ENCODE measurements at regions not wholly inside any gene's neighbourhood (a gene's known extent, or its start where the extent isn't known, plus 50 kb on each side); places are given as distances from the start of the nearest gene placed in this dataset.
"Not testable (repeated sequence)": the region's sequence is repeated elsewhere in the genome, so short reads cannot be mapped to it uniquely, and the experiment has no call there.

GRCh38 chr15:93941697-93942096 is 289.7 kb upstream of the MCTP2 start:
- DNase-seq (ENCODE audit: low read depth): no peak

GRCh38 chr15:93940226-93940625 is 291.1 kb upstream of the MCTP2 start:
- DNase-seq (ENCODE audit: low read depth): no peak

- DNase-seq (ENCODE audit: low read depth): no peak
These were observed 299.1 kb upstream of the MCTP2 start for GRCh38 chr15:93932164-93932776.

GRCh38 chr15:93929375-93930094 is 301.8 kb upstream of the MCTP2 start:
- no peak for DNase-seq (ENCODE audit: low read depth)

- no peak for DNase-seq (ENCODE audit: low read depth)
These were observed 311.2 kb upstream of the MCTP2 start for GRCh38 chr15:93920204-93920603.

- DNase-seq (ENCODE audit: low read depth): not testable (repeated sequence)
These were observed 312.6 kb upstream of the MCTP2 start for GRCh38 chr15:93918801-93919200.

- DNase-seq (ENCODE audit: low read depth): no peak
These were observed 314.2 kb upstream of the MCTP2 start for GRCh38 chr15:93917181-93917580.

- no peak for DNase-seq (ENCODE audit: low read depth)
These were observed 317.5 kb upstream of the MCTP2 start for GRCh38 chr15:93913871-93914270.

- DNase-seq (ENCODE audit: low read depth): no peak
These were observed 318.1 kb upstream of the MCTP2 start for GRCh38 chr15:93913310-93913709.

GRCh38 chr15:93900476-93901400 is 330.6 kb upstream of the MCTP2 start:
- DNase-seq (ENCODE audit: low read depth): no peak

- DNase-seq (ENCODE audit: low read depth): no peak
These were observed 331.5 kb upstream of the MCTP2 start for GRCh38 chr15:93899817-93900216.

- DNase-seq (ENCODE audit: low read depth): no peak
These were observed 334.0 kb upstream of the MCTP2 start for GRCh38 chr15:93897377-93897776.

GRCh38 chr15:93895976-93896770 is 335.2 kb upstream of the MCTP2 start:
- DNase-seq (ENCODE audit: low read depth): no peak

GRCh38 chr15:93894438-93895036 is 336.8 kb upstream of the MCTP2 start:
- no peak for DNase-seq (ENCODE audit: low read depth)

GRCh38 chr15:93887151-93887550 is 344.2 kb upstream of the MCTP2 start:
- no peak for DNase-seq (ENCODE audit: low read depth)

GRCh38 chr15:93882779-93883178 is 348.6 kb upstream of the MCTP2 start:
- DNase-seq (ENCODE audit: low read depth): no peak

- no peak for DNase-seq (ENCODE audit: low read depth)
These were observed 349.2 kb upstream of the MCTP2 start for GRCh38 chr15:93882141-93882540.

GRCh38 chr15:93881310-93881709 is 350.1 kb upstream of the MCTP2 start:
- DNase-seq (ENCODE audit: low read depth): no peak

- no peak for DNase-seq (ENCODE audit: low read depth)
These were observed 351.0 kb upstream of the MCTP2 start for GRCh38 chr15:93880358-93880757.

- DNase-seq (ENCODE audit: low read depth): no peak
These were observed 360.8 kb upstream of the MCTP2 start for GRCh38 chr15:93870583-93870982.

- no peak for DNase-seq (ENCODE audit: low read depth)
These were observed 364.4 kb upstream of the MCTP2 start for GRCh38 chr15:93866948-93867347.

GRCh38 chr15:93866476-93866875 is 364.9 kb upstream of the MCTP2 start:
- no peak for DNase-seq (ENCODE audit: low read depth)
